SK-N-MC (cell line): ENCODE measurements at regions not wholly inside any gene's neighbourhood (a gene's known extent, or its start where the extent isn't known, plus 50 kb on each side); places are given as distances from the start of the nearest gene placed in this dataset.

ENCODE experiments used
- EZH2 ChIP-seq: fragments of 200-600 bp; sonication (generic); IDR thresholded peaks from one replicate; pipeline ENCODE4 v1.6.1; 2017; ENCODE audit warnings: antibody characterized with exemption
- FOXP2 ChIP-seq: optimal IDR thresholded peaks from 2 replicates; pipeline ENCODE3; 2011; ENCODE audit warnings: mild to moderate bottlenecking, moderate library complexity; ENCODE audit not compliant: insufficient read depth; ENCODE audit errors: extremely low read length, control extremely low read depth
- POLR2AphosphoS5 ChIP-seq: IDR thresholded peaks from 2 replicates; pipeline ENCODE4 v1.6.1; 2012; ENCODE audit warnings: mild to moderate bottlenecking, low read depth, low read length, borderline replicate concordance

DNA sequence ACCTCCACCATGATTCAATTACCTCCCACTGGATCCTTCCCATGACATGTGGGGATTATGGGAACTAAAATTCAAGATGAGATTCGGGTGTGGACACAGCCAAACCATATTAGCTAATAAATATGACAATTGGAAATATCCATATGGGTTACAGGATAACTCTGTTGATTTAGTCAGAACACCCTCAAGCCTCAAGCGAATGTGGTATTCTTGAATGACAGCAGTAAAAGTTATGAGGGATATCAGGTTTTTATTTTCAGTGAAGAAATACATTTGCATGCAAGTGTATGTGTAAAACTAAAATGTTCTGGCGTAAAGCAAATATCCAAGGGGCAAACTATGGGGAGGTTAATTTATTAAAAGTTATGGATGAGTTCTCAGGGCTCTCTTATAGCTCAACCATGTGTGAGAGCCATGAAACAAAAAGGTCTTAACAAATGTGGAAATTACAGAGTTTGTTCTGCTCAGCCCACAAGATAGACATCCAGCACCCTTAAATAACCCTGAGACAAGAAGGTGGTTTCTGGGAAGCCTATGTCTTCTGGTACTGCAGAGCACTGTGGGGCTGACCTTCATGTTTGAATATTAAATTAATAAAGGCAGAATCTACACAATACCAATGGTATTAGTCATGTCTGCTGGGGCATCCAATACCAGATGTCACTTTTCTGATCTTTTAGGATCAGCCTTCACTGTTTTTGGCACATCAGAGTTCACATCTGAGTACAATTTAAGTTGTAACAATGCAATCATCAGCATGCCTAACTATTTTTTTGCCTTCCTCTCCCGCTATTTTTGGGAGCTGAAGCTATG, 370.5 kb upstream of the RSPO3 start:
- TF ChIP-seq EZH2 (no peak), FOXP2 (no peak), POLR2AphosphoS5 (no peak)
